OCI-LY3 (cell line): ENCODE measurements at regions not wholly inside any gene's neighbourhood (a gene's known extent, or its start where the extent isn't known, plus 50 kb on each side); places are given as distances from the start of the nearest gene placed in this dataset.

Source experiments
- H2AFZ ChIP-seq: fragments of 200-600, 300-600 bp; shearing (Covaris generic); 2 replicates; pipeline ENCODE4 v1.6.0; 2014; ENCODE audit warnings: antibody characterized with exemption, low read depth, low read length
- H3K27ac ChIP-seq: fragments of 200-600, 300-600 bp; sonication (generic); 2 replicates; pipeline ENCODE4 v1.5.1; 2014; ENCODE audit warnings: mild to moderate bottlenecking, low read length, moderate library complexity, mixed read lengths
- H3K27me3 ChIP-seq: fragments of 200-600, 300-600 bp; sonication (generic); 2 replicates; pipeline ENCODE4 v1.6.1; 2014; ENCODE audit warnings: low read depth, low read length, mixed read lengths
- H3K36me3 ChIP-seq: fragments of 200-600, 300-600 bp; sonication (generic); replicated peaks from 2 replicates; pipeline ENCODE3; 2014; ENCODE audit warnings: low read depth, low read length, mixed read lengths
- H3K4me1 ChIP-seq: fragments of 300-600, 200-600 bp; sonication (generic); 2 replicates; pipeline ENCODE4 v1.6.1; 2014; ENCODE audit warnings: low read length, mixed read lengths
- H3K4me2 ChIP-seq: fragments of 200-600, 300-600 bp; sonication (generic); 2 replicates; pipeline ENCODE4 v1.6.1; 2014; ENCODE audit warnings: low read length, mixed read lengths
- H3K4me3 ChIP-seq: fragments of 300-600, 200-600 bp; sonication (generic); 2 replicates; pipeline ENCODE4 v1.5.1; 2014; ENCODE audit warnings: antibody characterized with exemption, mild to moderate bottlenecking, low read length, moderate library complexity
- H3K79me2 ChIP-seq: fragments of 300-600, 200-600 bp; shearing (Covaris generic); 2 replicates; pipeline ENCODE4 v1.6.1; 2014; ENCODE audit warnings: mild to moderate bottlenecking, low read length, mixed read lengths
- H3K9ac ChIP-seq: fragments of 300-600, 200-600 bp; shearing (Covaris generic); 2 replicates; pipeline ENCODE4 v1.6.0; 2014; ENCODE audit warnings: mild to moderate bottlenecking, low read length, moderate library complexity
- H3K9me3 ChIP-seq: fragments of 200-600, 300-600 bp; shearing (Covaris generic); 2 replicates; pipeline ENCODE4 v1.6.1; 2014; ENCODE audit warnings: low read length, mixed read lengths; ENCODE audit not compliant: insufficient read depth
- H4K20me1 ChIP-seq: fragments of 200-600, 300-600 bp; sonication (generic); 2 replicates; pipeline ENCODE4 v1.6.1; 2016; ENCODE audit warnings: low read length, mixed read lengths; ENCODE audit not compliant: insufficient read depth
- CTCF ChIP-seq: fragments of 200-600, 300-600 bp; sonication (generic); IDR thresholded peaks from 2 replicates; pipeline ENCODE4 v1.5.1; 2014; ENCODE audit warnings: antibody characterized with exemption, low read length, low read depth
- EZH2phosphoT487 ChIP-seq: fragments of 200-600 bp; shearing (Covaris generic); IDR thresholded peaks from 2 replicates; pipeline ENCODE4 v1.6.1; 2018; ENCODE audit warnings: antibody characterized with exemption, mixed run types, low read depth

- TF ChIP-seq EZH2phosphoT487 (no peak), CTCF (no peak)
- Histone ChIP-seq H2AFZ (no peak overlapping the region), H3K4me1 (no peaks in the 10 kb centered on the region)
These were observed 116.6 kb upstream of the RPS6KA2 start for GRCh38 chr6:166743406-166744222.

GRCh38 chr6:166742981-166743380, 115.9 kb upstream of the RPS6KA2 start:
- H3K27me3 ChIP-seq = no peaks in the 10 kb centered on the region
- H3K4me3 ChIP-seq = no peak overlapping the region
- no peaks in the 10 kb centered on the region for H4K20me1 ChIP-seq
- no peak for TF ChIP-seq CTCF
- TF ChIP-seq EZH2phosphoT487 = no peak
- no peak overlapping the region for H3K4me2 ChIP-seq
- no peaks in the 10 kb centered on the region for H3K4me1 ChIP-seq
- no peak overlapping the region for H2AFZ ChIP-seq
- no peaks in the 10 kb centered on the region for H3K9me3 ChIP-seq
- no peaks in the 10 kb centered on the region for H3K79me2 ChIP-seq
- H3K36me3 ChIP-seq = no peaks in the 10 kb centered on the region
- H3K27ac ChIP-seq = no peak overlapping the region
- no peak overlapping the region for H3K9ac ChIP-seq

More at GRCh38 chr6:166743406-166744222, 116.6 kb upstream of the RPS6KA2 start:
- no peak overlapping the region for H3K9ac ChIP-seq
- no peaks in the 10 kb centered on the region for H3K79me2 ChIP-seq
- H3K9me3 ChIP-seq = no peaks in the 10 kb centered on the region
- no peaks in the 10 kb centered on the region for H3K36me3 ChIP-seq
- H3K4me3 ChIP-seq = no peak overlapping the region
- H3K27me3 ChIP-seq = no peaks in the 10 kb centered on the region
- no peak overlapping the region for H3K27ac ChIP-seq
- no peaks in the 10 kb centered on the region for H4K20me1 ChIP-seq
- H3K4me2 ChIP-seq = no peak overlapping the region

GRCh38 chr6:166739976-166740318, 112.9 kb upstream of the RPS6KA2 start:
- Histone ChIP-seq H3K27ac (no peak overlapping the region), H3K79me2 (no peaks in the 10 kb centered on the region), H3K9me3 (no peaks in the 10 kb centered on the region), H3K4me2 (no peak overlapping the region), H3K4me3 (no peak overlapping the region), H4K20me1 (no peaks in the 10 kb centered on the region), H3K4me1 (no peaks in the 10 kb centered on the region), H3K9ac (no peak overlapping the region), H3K36me3 (no peaks in the 10 kb centered on the region), H3K27me3 (no peaks in the 10 kb centered on the region), H2AFZ (no peak overlapping the region)
- TF ChIP-seq EZH2phosphoT487 (no peak), CTCF (no peak)

GRCh38 chr6:166739117-166739975, 112.3 kb upstream of the RPS6KA2 start:
- Histone ChIP-seq H3K36me3 (no peaks in the 10 kb centered on the region), H4K20me1 (no peaks in the 10 kb centered on the region), H3K27ac (no peak overlapping the region), H3K9me3 (no peaks in the 10 kb centered on the region), H2AFZ (no peak overlapping the region), H3K4me1 (no peaks in the 10 kb centered on the region), H3K79me2 (no peaks in the 10 kb centered on the region), H3K4me2 (no peak overlapping the region), H3K4me3 (no peak overlapping the region), H3K27me3 (no peaks in the 10 kb centered on the region), H3K9ac (no peak overlapping the region)
- no peak for TF ChIP-seq CTCF
- TF ChIP-seq EZH2phosphoT487 = no peak
